Upper lobe of left lung (tissue), 4 donors: ENCODE measurements at regions not wholly inside any gene's neighbourhood (a gene's known extent, or its start where the extent isn't known, plus 50 kb on each side); places are given as distances from the start of the nearest gene placed in this dataset.

ENCODE experiments used
- CTCF ChIP-seq, 6 experiments: fragments of 450-650 bp in 4 of 6; fragments of 200-600 bp in 2 of 6; sonication (generic) in 2 of 6; IDR thresholded peaks; one replicate each; pipeline ENCODE4 v1.5.1; 2016 to 2019; ENCODE audit warnings: antibody characterized with exemption in 6 of 6
- EP300 ChIP-seq, 4 donors: sonication (generic); formaldehyde crosslinking; IDR thresholded peaks; one replicate each; pipeline ENCODE4 v1.5.1; 2017; ENCODE audit warnings: antibody characterized with exemption in 4 of 4, control low read depth in 2 of 4

- TF ChIP-seq CTCF (IDR thresholded peaks at IDR 0.05) (no peak), EP300 (IDR thresholded peaks at IDR 0.05) (no peak)
These were observed 149.7 kb upstream of the ANKRD50 start for GRCh38 chr4:124862261-124862660.
